ENCODE measurements at regions not wholly inside any gene's neighbourhood (a gene's known extent, or its start where the extent isn't known, plus 50 kb on each side); places are given as distances from the start of the nearest gene placed in this dataset.

- TF ChIP-seq CTCF (IDR thresholded peaks at IDR 0.05) (no peak), POLR2A (IDR thresholded peaks at IDR 0.05) (no peak)
These were observed 365.8 kb upstream of the MCTP2 start for GRCh38 chr15:93865586-93865985.
